HG03439 (cell line): ENCODE measurements at regions not wholly inside any gene's neighbourhood (a gene's known extent, or its start where the extent isn't known, plus 50 kb on each side); places are given as distances from the start of the nearest gene placed in this dataset.

ENCODE experiments used
- ATAC-seq: cut with Tn5 transposase; IDR thresholded peaks from one replicate; pipeline ENCODE4 v1.9.1; 2021; ENCODE audit warnings: mild to moderate bottlenecking, moderate library complexity; ENCODE audit not compliant: unreplicated experiment

- ATAC-seq: no peak
Measured at GRCh38 chr2:16335604-16335930, 330.1 kb downstream of the CYRIA start.

- ATAC-seq: no peak
Measured at GRCh38 chr2:16334886-16335603, 330.6 kb downstream of the CYRIA start.

GRCh38 chr2:16334366-16334765 lies 331.3 kb downstream of the CYRIA start:
- no peak for ATAC-seq

- no peak for ATAC-seq
Measured at GRCh38 chr2:16333681-16334080, 332.0 kb downstream of the CYRIA start.

GRCh38 chr2:16332681-16333557 lies 332.7 kb downstream of the CYRIA start:
- ATAC-seq: no peak

- ATAC-seq: no peak
Measured at GRCh38 chr2:16331772-16332171, 333.9 kb downstream of the CYRIA start.

- ATAC-seq: no peak
Measured at GRCh38 chr2:16330982-16331381, 334.7 kb downstream of the CYRIA start.

- ATAC-seq: no peak
Measured at GRCh38 chr2:16330571-16330970, 335.1 kb downstream of the CYRIA start.

- ATAC-seq: no peak
Measured at GRCh38 chr2:16330012-16330411, 335.6 kb downstream of the CYRIA start.

- no peak for ATAC-seq
Measured at GRCh38 chr2:16329421-16329820, 336.2 kb downstream of the CYRIA start.

GRCh38 chr2:16328521-16329190 lies 337.0 kb downstream of the CYRIA start:
- ATAC-seq: no peak

GRCh38 chr2:16327326-16327725 lies 338.3 kb downstream of the CYRIA start:
- no peak for ATAC-seq

- ATAC-seq: no peak
Measured at GRCh38 chr2:16326711-16327300, 338.8 kb downstream of the CYRIA start.

GRCh38 chr2:16325976-16326510 lies 339.6 kb downstream of the CYRIA start:
- no peak for ATAC-seq

- no peak for ATAC-seq
Measured at GRCh38 chr2:16325016-16325975, 340.3 kb downstream of the CYRIA start.

- ATAC-seq: no peak
Measured at GRCh38 chr2:16324544-16324937, 341.1 kb downstream of the CYRIA start.

GRCh38 chr2:16323551-16324543 lies 341.8 kb downstream of the CYRIA start:
- no peak for ATAC-seq

GRCh38 chr2:16323126-16323520 lies 342.5 kb downstream of the CYRIA start:
- no peak for ATAC-seq
